CD8-positive, alpha-beta memory T cell (primary cell): ENCODE measurements at regions not wholly inside any gene's neighbourhood (a gene's known extent, or its start where the extent isn't known, plus 50 kb on each side); places are given as distances from the start of the nearest gene placed in this dataset.

Source experiments
- CTCF ChIA-PET: fragments of 350-600 bp; sonication (Branson Sonifier 250); formaldehyde crosslinking; loops from one replicate; lab custom pipeline; 2021; ENCODE audit warnings: antibody characterized with exemption; lab: Charles Lee
- POLR2A ChIA-PET: fragments of 350-600 bp; sonication (Branson Sonifier 250); formaldehyde crosslinking; loops from one replicate; lab custom pipeline; 2021; ENCODE audit warnings: antibody characterized with exemption; lab: Charles Lee
- DNase-seq, 5 donors: peaks; one replicate each; pipeline versions ENCODE4 v3.0.0 to v3.0.0-alpha.2; 2020 to 2022; ENCODE audit warnings: mixed read lengths in 1 of 5
- H3K27ac ChIP-seq: one replicate; pipeline ENCODE4 v1.7.0; 2013; ENCODE audit warnings: low read depth, mild to moderate bottlenecking, low read length, moderate library complexity
- H3K27me3 ChIP-seq: 2 replicates; pipeline ENCODE4 v1.7.0; 2013; ENCODE audit warnings: low read length, mild to moderate bottlenecking; ENCODE audit not compliant: insufficient read depth, poor library complexity, severe bottlenecking
- H3K36me3 ChIP-seq: 2 replicates; pipeline ENCODE4 v1.7.0; 2013; ENCODE audit warnings: mild to moderate bottlenecking, low read length, moderate library complexity; ENCODE audit not compliant: insufficient read depth
- H3K4me1 ChIP-seq: 2 replicates; pipeline ENCODE4 v1.7.0; 2013; ENCODE audit warnings: mild to moderate bottlenecking, low read length, moderate library complexity; ENCODE audit not compliant: insufficient read depth
- H3K4me3 ChIP-seq: 2 replicates; pipeline ENCODE4 v1.7.0; 2013; ENCODE audit warnings: mild to moderate bottlenecking, low read length
- H3K9me3 ChIP-seq: 2 replicates; pipeline ENCODE4 v1.7.0; 2013; ENCODE audit warnings: mild to moderate bottlenecking, low read length
- H3K27ac Mint-ChIP-seq, 8 donors: one replicate each; pipeline ENCODE4 v1.8.0; 2020 to 2021; ENCODE audit warnings: mixed read lengths in 8 of 8, mild to moderate bottlenecking in 6 of 8, inconsistent platforms in 3 of 8, moderate library complexity in 3 of 8
- H3K27me3 Mint-ChIP-seq, 2 donors: one replicate each; pipeline ENCODE4 v1.8.0; 2020 to 2021; ENCODE audit warnings: mixed read lengths in 2 of 2, mild to moderate bottlenecking in 1 of 2, moderate library complexity in 1 of 2
- H3K36me3 Mint-ChIP-seq, 3 donors: one replicate each; pipeline ENCODE4 v1.8.0; 2020 to 2021; ENCODE audit warnings: mixed read lengths in 3 of 3, inconsistent platforms in 1 of 3, mild to moderate bottlenecking in 1 of 3
- H3K4me1 Mint-ChIP-seq, 3 donors: one replicate each; pipeline ENCODE4 v1.8.0; 2020 to 2021; ENCODE audit warnings: mixed read lengths in 3 of 3, inconsistent platforms in 1 of 3, mild to moderate bottlenecking in 1 of 3
- H3K4me3 Mint-ChIP-seq, 7 donors: one replicate each; pipeline ENCODE4 v1.8.0; 2020 to 2021; ENCODE audit warnings: mixed read lengths in 7 of 7, mild to moderate bottlenecking in 6 of 7, moderate library complexity in 4 of 7, inconsistent platforms in 2 of 7
- H3K9me3 Mint-ChIP-seq, 5 donors: one replicate each; pipeline ENCODE4 v1.8.0; 2020 to 2022; ENCODE audit warnings: mixed read lengths in 5 of 5, mild to moderate bottlenecking in 3 of 5, moderate library complexity in 2 of 5, inconsistent platforms in 1 of 5

GRCh38 chr13:73698859-73699258 is 435.3 kb downstream of the KLF12 start:
- Mint-ChIP-seq H3K4me3 (no peak overlapping the region), H3K36me3 (peaks cover 17 to 55% (median 25%) of the 10 kb centered on the region in 3 donors), H3K27me3 (no peaks in the 10 kb centered on the region), H3K4me1 (peaks cover 27 to 53% (median 37%) of the 10 kb centered on the region in 3 donors), H3K9me3 (no peaks in the 10 kb centered on the region), H3K27ac (peak overlapping the region in 1 of 8 donors; percentile 24)
- ChIA-PET CTCF (interaction anchor here (1.3 kb wide), 1 partner anchor 1521 kb away, joined by 4 read pairs; no protein-coding TSS in a partner anchor), POLR2A (interaction anchor here (0.6 kb wide), 1 partner anchor 346 kb away, joined by 6 read pairs; no protein-coding TSS in a partner anchor)
- H3K27me3 ChIP-seq: no peaks in the 10 kb centered on the region
- peaks cover 24% of the 10 kb centered on the region for H3K4me1 ChIP-seq
- no peak overlapping the region for H3K27ac ChIP-seq
- peaks cover 22% of the 10 kb centered on the region for H3K36me3 ChIP-seq
- no peaks in the 10 kb centered on the region for H3K9me3 ChIP-seq
- no peak for DNase-seq
- no peak overlapping the region for H3K4me3 ChIP-seq

- no peak for DNase-seq
- Histone ChIP-seq H3K27me3 (no peaks in the 10 kb centered on the region), H3K9me3 (no peaks in the 10 kb centered on the region), H3K4me1 (peaks cover 16% of the 10 kb centered on the region), H3K27ac (no peak overlapping the region), H3K36me3 (peaks cover 22% of the 10 kb centered on the region), H3K4me3 (no peak overlapping the region)
- peak overlapping the region in 2 of 8 donors; percentile 36 to 74 for H3K27ac Mint-ChIP-seq
- peaks cover 17 to 67% (median 27%) of the 10 kb centered on the region in 3 donors for H3K36me3 Mint-ChIP-seq
- H3K4me1 Mint-ChIP-seq: peaks cover 13 to 40% (median 20%) of the 10 kb centered on the region in 3 donors
- H3K4me3 Mint-ChIP-seq: no peak overlapping the region
- CTCF ChIA-PET: no interaction called here
- POLR2A ChIA-PET: no interaction called here
- no peaks in the 10 kb centered on the region for H3K27me3 Mint-ChIP-seq
- H3K9me3 Mint-ChIP-seq: no peaks in the 10 kb centered on the region
Measured at GRCh38 chr13:73697166-73697565, 437.0 kb downstream of the KLF12 start.

- Histone ChIP-seq H3K27me3 (no peaks in the 10 kb centered on the region), H3K4me1 (peaks cover 13% of the 10 kb centered on the region), H3K9me3 (no peaks in the 10 kb centered on the region), H3K4me3 (no peak overlapping the region), H3K27ac (no peak overlapping the region), H3K36me3 (peaks cover 27% of the 10 kb centered on the region)
- peaks cover 17 to 72% (median 30%) of the 10 kb centered on the region in 3 donors for H3K36me3 Mint-ChIP-seq
- no peaks in the 10 kb centered on the region for H3K9me3 Mint-ChIP-seq
- POLR2A ChIA-PET: no interaction called here
- H3K4me3 Mint-ChIP-seq: no peak overlapping the region
- peaks cover 11 to 39% (median 20%) of the 10 kb centered on the region in 3 donors for H3K4me1 Mint-ChIP-seq
- no peak for DNase-seq
- peak overlapping the region in 3 of 8 donors; percentile 36 to 51 (median 42) for H3K27ac Mint-ChIP-seq
- CTCF ChIA-PET: no interaction called here
- no peaks in the 10 kb centered on the region for H3K27me3 Mint-ChIP-seq
Measured at GRCh38 chr13:73696713-73697112, 437.5 kb downstream of the KLF12 start.

GRCh38 chr13:73696271-73696670 is 437.9 kb downstream of the KLF12 start:
- H3K27ac ChIP-seq: no peak overlapping the region
- H3K27me3 ChIP-seq: no peaks in the 10 kb centered on the region
- no peak overlapping the region for H3K4me3 ChIP-seq
- POLR2A ChIA-PET: no interaction called here
- no peaks in the 10 kb centered on the region for H3K9me3 Mint-ChIP-seq
- no peaks in the 10 kb centered on the region for H3K27me3 Mint-ChIP-seq
- CTCF ChIA-PET: no interaction called here
- peaks cover 11 to 39% (median 18%) of the 10 kb centered on the region in 3 donors for H3K4me1 Mint-ChIP-seq
- H3K9me3 ChIP-seq: no peaks in the 10 kb centered on the region
- H3K27ac Mint-ChIP-seq: peak overlapping the region in 2 of 8 donors; percentile 42 to 51
- no peak for DNase-seq
- H3K36me3 Mint-ChIP-seq: peaks cover 17 to 76% (median 32%) of the 10 kb centered on the region in 3 donors
- peaks cover 27% of the 10 kb centered on the region for H3K36me3 ChIP-seq
- peaks cover 9% of the 10 kb centered on the region for H3K4me1 ChIP-seq
- H3K4me3 Mint-ChIP-seq: no peak overlapping the region

GRCh38 chr13:73695325-73695724 is 438.9 kb downstream of the KLF12 start:
- CTCF ChIA-PET: no interaction called here

GRCh38 chr13:73693215-73693614 is 441.0 kb downstream of the KLF12 start:
- H3K9me3 Mint-ChIP-seq: no peaks in the 10 kb centered on the region
- no peak overlapping the region for H3K4me3 Mint-ChIP-seq
- Histone ChIP-seq H3K27me3 (no peaks in the 10 kb centered on the region), H3K27ac (no peak overlapping the region), H3K36me3 (peaks cover 27% of the 10 kb centered on the region), H3K4me1 (no peaks in the 10 kb centered on the region), H3K4me3 (no peak overlapping the region), H3K9me3 (no peaks in the 10 kb centered on the region)
- ChIA-PET CTCF (no interaction called here), POLR2A (no interaction called here)
- no peaks in the 10 kb centered on the region for H3K27me3 Mint-ChIP-seq
- no peak for DNase-seq
- no peak overlapping the region for H3K27ac Mint-ChIP-seq
- peaks cover 17 to 95% (median 43%) of the 10 kb centered on the region in 3 donors for H3K36me3 Mint-ChIP-seq
- peaks cover 7 to 37% (median 16%) of the 10 kb centered on the region in 3 donors for H3K4me1 Mint-ChIP-seq

More at GRCh38 chr13:73695325-73695724, 438.9 kb downstream of the KLF12 start:
- no peak overlapping the region for H3K27ac ChIP-seq
- no peaks in the 10 kb centered on the region for H3K27me3 Mint-ChIP-seq
- no peaks in the 10 kb centered on the region for H3K9me3 ChIP-seq
- H3K27ac Mint-ChIP-seq: peak overlapping the region in 1 of 8 donors; percentile 77
- H3K9me3 Mint-ChIP-seq: no peaks in the 10 kb centered on the region
- peaks cover 9 to 41% (median 15%) of the 10 kb centered on the region in 3 donors for H3K4me1 Mint-ChIP-seq
- H3K4me1 ChIP-seq: peaks cover 3% of the 10 kb centered on the region
- peaks cover 17 to 82% (median 36%) of the 10 kb centered on the region in 3 donors for H3K36me3 Mint-ChIP-seq
- no peak overlapping the region for H3K4me3 ChIP-seq
- no peak overlapping the region for H3K4me3 Mint-ChIP-seq
- POLR2A ChIA-PET: no interaction called here
- peaks cover 27% of the 10 kb centered on the region for H3K36me3 ChIP-seq
- no peaks in the 10 kb centered on the region for H3K27me3 ChIP-seq
- no peak for DNase-seq

GRCh38 chr13:73691891-73692290 is 442.3 kb downstream of the KLF12 start:
- Mint-ChIP-seq H3K4me1 (peaks cover 4 to 27% (median 10%) of the 10 kb centered on the region in 3 donors), H3K36me3 (peaks cover 11 to 94% (median 39%) of the 10 kb centered on the region in 3 donors), H3K27ac (peak overlapping the region in 2 of 8 donors; percentile 16 to 28), H3K27me3 (no peaks in the 10 kb centered on the region), H3K4me3 (no peak overlapping the region), H3K9me3 (no peaks in the 10 kb centered on the region)
- ChIA-PET CTCF (no interaction called here), POLR2A (no interaction called here)
- H3K4me1 ChIP-seq: no peaks in the 10 kb centered on the region
- no peak overlapping the region for H3K27ac ChIP-seq
- H3K9me3 ChIP-seq: no peaks in the 10 kb centered on the region
- H3K36me3 ChIP-seq: peaks cover 27% of the 10 kb centered on the region
- DNase-seq: no peak
- H3K27me3 ChIP-seq: no peaks in the 10 kb centered on the region
- no peak overlapping the region for H3K4me3 ChIP-seq

GRCh38 chr13:73687929-73688328 is 446.3 kb downstream of the KLF12 start:
- Mint-ChIP-seq H3K9me3 (no peaks in the 10 kb centered on the region), H3K27ac (no peak overlapping the region)
- POLR2A ChIA-PET: no interaction called here

More at GRCh38 chr13:73687929-73688328, 446.3 kb downstream of the KLF12 start:
- Histone ChIP-seq H3K27ac (no peak overlapping the region), H3K4me3 (no peak overlapping the region), H3K4me1 (no peaks in the 10 kb centered on the region), H3K36me3 (peaks cover 6% of the 10 kb centered on the region), H3K9me3 (no peaks in the 10 kb centered on the region), H3K27me3 (no peaks in the 10 kb centered on the region)
- H3K4me1 Mint-ChIP-seq: peaks cover 4 to 23% (median 8%) of the 10 kb centered on the region in 3 donors
- no peaks in the 10 kb centered on the region for H3K27me3 Mint-ChIP-seq
- CTCF ChIA-PET: no interaction called here
- H3K4me3 Mint-ChIP-seq: no peak overlapping the region
- DNase-seq: no peak
- peaks cover 0 to 68% (median 22%) of the 10 kb centered on the region in 3 donors for H3K36me3 Mint-ChIP-seq
